Prostate gland (tissue), 2 donors: ENCODE measurements at regions not wholly inside any gene's neighbourhood (a gene's known extent, or its start where the extent isn't known, plus 50 kb on each side); places are given as distances from the start of the nearest gene placed in this dataset.

Experiments used
- DNase-seq: peaks from one replicate; pipeline ENCODE4 v3.0.0-alpha.2; 2019; ENCODE audit warnings: low spot score
- H3K27ac ChIP-seq, 2 donors: fragments of 200-600 bp; sonication (generic); 2 replicates each; pipeline ENCODE4 v1.5.1; 2017 to 2019
- H3K27me3 ChIP-seq: fragments of 200-600 bp; sonication (generic); replicated peaks from 2 replicates; pipeline ENCODE4 v1.5.1; 2019; ENCODE audit not compliant: insufficient read depth
- H3K36me3 ChIP-seq, 2 donors: fragments of 200-600 bp; sonication (generic); 1 replicate in 1 of 2; 2 replicates in 1 of 2; pipeline versions ENCODE4 v1.5.1 to v1.8.1; 2017 to 2019
- H3K4me1 ChIP-seq: fragments of 200-600 bp; sonication (generic); replicated peaks from 2 replicates; pipeline ENCODE4 v1.5.1; 2019
- H3K4me3 ChIP-seq, 2 donors: fragments of 200-600 bp; sonication (generic); 2 replicates each; pipeline ENCODE4 v1.5.1; 2017 to 2019
- H3K9me3 ChIP-seq: fragments of 200-600 bp; sonication (generic); 2 replicates; pipeline ENCODE4 v1.5.1; 2017
- POLR2A ChIP-seq: fragments of 450-650 bp; IDR thresholded peaks from one replicate; pipeline ENCODE4 v1.6.1; 2016; ENCODE audit warnings: antibody characterized with exemption, mild to moderate bottlenecking
- POLR2AphosphoS5 ChIP-seq: sonication (generic); formaldehyde crosslinking; IDR thresholded peaks from one replicate; pipeline ENCODE4 v1.6.1; 2017; ENCODE audit warnings: antibody characterized with exemption
- WGBS: methylation state at CpG from one replicate; pipeline ENCODE4 v1.1.5; 2018; 5-methylcytosine and 5-hydroxymethylcytosine counted together
- intact Hi-C: fragments of 100-400 bp; cut with DNase I; formaldehyde crosslinking; loops from one replicate; pipeline ENCODE4 v1.14.2; 2022
- TF ChIP-seq, protein P1 (sequence below), 4 experiments: fragments of 200-600 bp in 2 of 4; fragments of 450-650 bp in 2 of 4; sonication (generic) in 2 of 4; IDR thresholded peaks; 1 replicate in 3 of 4; 2 replicates in 1 of 4; pipeline ENCODE4 v1.5.1; 2016 to 2019; ENCODE audit warnings: antibody characterized with exemption in 4 of 4, mild to moderate bottlenecking in 2 of 4, moderate library complexity in 2 of 4

DNA sequence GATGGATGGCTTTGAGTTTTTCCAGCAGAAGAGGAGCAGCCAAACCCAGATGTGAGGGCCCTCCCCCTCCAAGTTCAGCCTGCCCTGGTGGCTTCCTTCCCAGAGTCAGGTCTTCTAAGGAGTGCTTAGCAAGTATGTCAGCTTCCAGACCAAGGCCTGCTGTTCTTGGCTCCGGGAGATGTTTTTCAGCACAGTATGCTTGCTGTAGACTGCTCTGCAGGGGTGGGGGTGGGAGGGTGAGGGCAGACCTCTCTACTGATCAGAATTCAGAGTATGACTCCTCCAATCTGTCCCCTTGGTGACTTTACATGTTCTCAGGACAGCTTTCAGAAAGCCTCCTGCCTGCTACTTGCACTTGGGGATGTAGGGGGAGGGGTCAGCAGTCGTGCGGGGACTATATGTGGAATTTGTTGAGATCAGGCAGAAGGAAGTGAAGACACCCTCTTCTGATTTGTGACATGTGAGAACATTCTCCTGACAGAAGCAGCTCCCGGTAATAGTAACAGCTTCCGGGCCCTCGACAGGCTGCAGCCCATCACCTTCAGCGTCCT is 516.4 kb upstream of the ZMIZ1 start:
- Histone ChIP-seq H3K4me1 (peaks cover 8% of the 10 kb centered on the region), H3K9me3 (no peaks in the 10 kb centered on the region), H3K27me3 (no peaks in the 10 kb centered on the region), H3K36me3 (no peaks in the 10 kb centered on the region), H3K4me3 (no peak overlapping the region), H3K27ac (peak overlapping the region; percentile 18 to 40)
- intact Hi-C loops = no loop called here
- 16% methylated on average over 7 of the region's 7 CpGs for WGBS
- TF ChIP-seq POLR2AphosphoS5 (peak; percentile 20), POLR2A (no peak)
- peak; percentile 15 for DNase-seq

DNA sequence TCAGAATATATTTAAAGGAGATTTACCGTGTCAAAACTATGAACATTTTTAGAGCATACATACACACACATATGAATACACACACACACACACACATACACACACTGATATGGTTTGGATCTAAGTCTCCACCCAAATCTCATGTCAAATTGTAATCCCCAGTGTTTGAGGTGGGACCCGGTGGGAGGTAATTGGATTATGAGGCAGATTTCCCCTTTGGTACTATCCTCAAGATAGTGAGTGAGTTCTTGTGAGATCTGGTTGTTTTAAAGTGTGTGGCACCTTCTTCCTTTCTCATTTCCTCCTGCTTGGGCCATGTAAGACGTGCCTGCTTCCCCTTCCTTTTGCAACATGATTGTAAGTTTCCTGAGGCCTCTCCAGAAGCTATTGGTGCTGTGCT is 515.0 kb upstream of the ZMIZ1 start:
- intact Hi-C loops = no loop called here
- H3K27me3 ChIP-seq = no peaks in the 10 kb centered on the region
- H3K36me3 ChIP-seq = no peaks in the 10 kb centered on the region
- TF ChIP-seq POLR2AphosphoS5 (no peak), POLR2A (no peak)
- TF ChIP-seq, protein P1, sequence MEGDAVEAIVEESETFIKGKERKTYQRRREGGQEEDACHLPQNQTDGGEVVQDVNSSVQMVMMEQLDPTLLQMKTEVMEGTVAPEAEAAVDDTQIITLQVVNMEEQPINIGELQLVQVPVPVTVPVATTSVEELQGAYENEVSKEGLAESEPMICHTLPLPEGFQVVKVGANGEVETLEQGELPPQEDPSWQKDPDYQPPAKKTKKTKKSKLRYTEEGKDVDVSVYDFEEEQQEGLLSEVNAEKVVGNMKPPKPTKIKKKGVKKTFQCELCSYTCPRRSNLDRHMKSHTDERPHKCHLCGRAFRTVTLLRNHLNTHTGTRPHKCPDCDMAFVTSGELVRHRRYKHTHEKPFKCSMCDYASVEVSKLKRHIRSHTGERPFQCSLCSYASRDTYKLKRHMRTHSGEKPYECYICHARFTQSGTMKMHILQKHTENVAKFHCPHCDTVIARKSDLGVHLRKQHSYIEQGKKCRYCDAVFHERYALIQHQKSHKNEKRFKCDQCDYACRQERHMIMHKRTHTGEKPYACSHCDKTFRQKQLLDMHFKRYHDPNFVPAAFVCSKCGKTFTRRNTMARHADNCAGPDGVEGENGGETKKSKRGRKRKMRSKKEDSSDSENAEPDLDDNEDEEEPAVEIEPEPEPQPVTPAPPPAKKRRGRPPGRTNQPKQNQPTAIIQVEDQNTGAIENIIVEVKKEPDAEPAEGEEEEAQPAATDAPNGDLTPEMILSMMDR (IDR thresholded peaks at IDR 0.05) = no peak
- H3K27ac ChIP-seq = no peak overlapping the region
- H3K9me3 ChIP-seq = no peaks in the 10 kb centered on the region
- no peak for DNase-seq
- peaks cover 8% of the 10 kb centered on the region for H3K4me1 ChIP-seq
- H3K4me3 ChIP-seq = no peak overlapping the region
- WGBS = 85% methylated on average over 3 of the region's 3 CpGs

DNA sequence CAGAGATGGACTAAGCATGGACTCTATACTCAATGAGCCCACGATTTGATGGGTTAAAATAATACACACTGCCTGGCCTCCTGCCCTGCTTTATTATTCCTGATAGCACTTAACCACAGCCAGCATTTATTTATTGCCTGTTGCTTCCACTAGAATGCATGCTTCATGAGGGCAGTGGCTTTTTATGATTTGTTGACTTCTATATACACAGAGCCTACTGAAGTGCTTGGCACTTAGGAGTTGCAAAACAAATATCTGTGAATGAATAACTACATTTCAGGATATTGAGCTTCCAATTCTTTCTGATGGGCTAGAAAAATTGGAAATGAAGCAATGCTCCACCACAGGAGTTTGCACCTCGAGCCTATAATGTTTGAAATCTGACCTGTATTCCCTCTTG is 513.6 kb upstream of the ZMIZ1 start:
- TF ChIP-seq, protein P1 (IDR thresholded peaks at IDR 0.05) = no peak
- no peak for TF ChIP-seq POLR2AphosphoS5
- TF ChIP-seq POLR2A = no peak
- Histone ChIP-seq H3K27ac (no peak overlapping the region), H3K36me3 (no peaks in the 10 kb centered on the region), H3K9me3 (no peaks in the 10 kb centered on the region), H3K27me3 (no peaks in the 10 kb centered on the region), H3K4me1 (peaks cover 5% of the 10 kb centered on the region), H3K4me3 (no peak overlapping the region)
- no peak for DNase-seq
- WGBS = 75% methylated on average over 2 of the region's 2 CpGs
- intact Hi-C loops = no loop called here

- no peak for TF ChIP-seq POLR2A
- TF ChIP-seq, protein P1 (IDR thresholded peaks at IDR 0.05) = no peak
- TF ChIP-seq POLR2AphosphoS5 = no peak
- no peaks in the 10 kb centered on the region for H3K36me3 ChIP-seq
- H3K27ac ChIP-seq = no peak overlapping the region
- no peaks in the 10 kb centered on the region for H3K9me3 ChIP-seq
- no peaks in the 10 kb centered on the region for H3K4me1 ChIP-seq
- intact Hi-C loops = no loop called here
- 100% methylated on average over 2 of the region's 2 CpGs for whole genome bisulfite sequencing
- DNase-seq = no peak
- no peak overlapping the region for H3K4me3 ChIP-seq
- no peaks in the 10 kb centered on the region for H3K27me3 ChIP-seq
Measured at GRCh38 chr10:78556705-78557432, 511.9 kb upstream of the ZMIZ1 start.

DNA sequence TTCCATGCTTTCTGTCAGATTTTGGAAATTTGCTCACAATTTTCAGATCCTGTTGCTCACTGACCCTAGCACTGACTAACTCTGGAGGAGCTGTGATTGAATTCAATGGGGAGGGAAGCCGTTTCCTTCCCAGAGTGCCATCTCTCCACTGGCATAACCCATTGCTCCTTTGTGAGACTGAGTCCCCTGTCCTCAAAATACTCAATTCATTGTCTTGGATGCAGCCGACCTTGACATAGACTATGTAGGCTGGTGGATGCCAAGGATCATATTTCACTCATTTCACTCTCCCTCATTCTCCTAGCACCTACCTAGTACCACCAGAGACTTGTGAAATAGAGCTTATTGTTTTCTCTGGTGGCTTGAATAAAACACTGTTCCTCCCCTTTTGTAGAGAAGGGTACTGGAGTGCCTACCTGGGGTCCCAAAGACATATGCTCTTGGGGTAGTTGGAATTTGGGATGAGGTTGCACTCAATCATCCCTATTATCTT is 511.3 kb upstream of the ZMIZ1 start:
- no peak overlapping the region for H3K4me3 ChIP-seq
- H3K36me3 ChIP-seq = no peaks in the 10 kb centered on the region
- TF ChIP-seq POLR2AphosphoS5 (no peak), POLR2A (no peak)
- TF ChIP-seq, protein P1 (IDR thresholded peaks at IDR 0.05) = no peak
- 77% methylated on average over 2 of the region's 2 CpGs for WGBS
- H3K9me3 ChIP-seq = no peaks in the 10 kb centered on the region
- DNase-seq = no peak
- no peaks in the 10 kb centered on the region for H3K27me3 ChIP-seq
- H3K4me1 ChIP-seq = no peaks in the 10 kb centered on the region
- intact Hi-C loops = no loop called here
- no peak overlapping the region for H3K27ac ChIP-seq
